ENCODE measurements at regions not wholly inside any gene's neighbourhood (a gene's known extent, or its start where the extent isn't known, plus 50 kb on each side); places are given as distances from the start of the nearest gene placed in this dataset.

DNA sequence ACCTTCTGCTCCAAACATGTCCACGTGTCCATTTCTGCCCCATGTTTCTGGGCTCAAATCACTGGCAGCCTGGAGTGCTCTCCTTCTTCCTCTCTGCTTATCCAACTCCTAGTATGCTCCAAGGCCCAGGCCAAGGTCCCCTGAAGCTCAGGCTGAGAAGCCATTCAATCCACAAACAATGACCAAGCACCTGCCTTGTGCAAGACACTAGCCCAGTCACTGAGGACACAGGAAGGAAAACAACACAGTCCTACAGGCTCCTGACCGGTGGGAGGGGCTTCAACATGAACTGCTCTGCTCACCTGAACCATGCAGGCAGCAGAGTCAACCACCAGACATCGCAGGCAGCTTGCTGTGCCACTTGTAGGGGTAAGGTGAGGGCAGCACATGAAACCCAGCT, 93.6 kb downstream of the RPL27A start:
- TF ChIP-seq ESRRG (CRISPR knock-in tag; IDR thresholded peaks at IDR 0.05) (no peak), RARB (CRISPR knock-in tag; IDR thresholded peaks at IDR 0.05) (no peak), CSDC2 (CRISPR knock-in tag; IDR thresholded peaks at IDR 0.05) (no peak), TCF4 (CRISPR knock-in tag; IDR thresholded peaks at IDR 0.05; ENCODE audit: borderline replicate concordance) (no peak), ZC3H10 (CRISPR knock-in tag; IDR thresholded peaks at IDR 0.05) (no peak), ISL1 (CRISPR knock-in tag; IDR thresholded peaks at IDR 0.05) (no peak), GLIS3 (CRISPR knock-in tag; IDR thresholded peaks at IDR 0.05) (no peak)
- TF ChIP-seq, protein P1, sequence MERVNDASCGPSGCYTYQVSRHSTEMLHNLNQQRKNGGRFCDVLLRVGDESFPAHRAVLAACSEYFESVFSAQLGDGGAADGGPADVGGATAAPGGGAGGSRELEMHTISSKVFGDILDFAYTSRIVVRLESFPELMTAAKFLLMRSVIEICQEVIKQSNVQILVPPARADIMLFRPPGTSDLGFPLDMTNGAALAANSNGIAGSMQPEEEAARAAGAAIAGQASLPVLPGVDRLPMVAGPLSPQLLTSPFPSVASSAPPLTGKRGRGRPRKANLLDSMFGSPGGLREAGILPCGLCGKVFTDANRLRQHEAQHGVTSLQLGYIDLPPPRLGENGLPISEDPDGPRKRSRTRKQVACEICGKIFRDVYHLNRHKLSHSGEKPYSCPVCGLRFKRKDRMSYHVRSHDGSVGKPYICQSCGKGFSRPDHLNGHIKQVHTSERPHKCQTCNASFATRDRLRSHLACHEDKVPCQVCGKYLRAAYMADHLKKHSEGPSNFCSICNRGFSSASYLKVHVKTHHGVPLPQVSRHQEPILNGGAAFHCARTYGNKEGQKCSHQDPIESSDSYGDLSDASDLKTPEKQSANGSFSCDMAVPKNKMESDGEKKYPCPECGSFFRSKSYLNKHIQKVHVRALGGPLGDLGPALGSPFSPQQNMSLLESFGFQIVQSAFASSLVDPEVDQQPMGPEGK (CRISPR knock-in tag; IDR thresholded peaks at IDR 0.05; ENCODE audit: borderline replicate concordance): no peak
- TF ChIP-seq, protein P2, sequence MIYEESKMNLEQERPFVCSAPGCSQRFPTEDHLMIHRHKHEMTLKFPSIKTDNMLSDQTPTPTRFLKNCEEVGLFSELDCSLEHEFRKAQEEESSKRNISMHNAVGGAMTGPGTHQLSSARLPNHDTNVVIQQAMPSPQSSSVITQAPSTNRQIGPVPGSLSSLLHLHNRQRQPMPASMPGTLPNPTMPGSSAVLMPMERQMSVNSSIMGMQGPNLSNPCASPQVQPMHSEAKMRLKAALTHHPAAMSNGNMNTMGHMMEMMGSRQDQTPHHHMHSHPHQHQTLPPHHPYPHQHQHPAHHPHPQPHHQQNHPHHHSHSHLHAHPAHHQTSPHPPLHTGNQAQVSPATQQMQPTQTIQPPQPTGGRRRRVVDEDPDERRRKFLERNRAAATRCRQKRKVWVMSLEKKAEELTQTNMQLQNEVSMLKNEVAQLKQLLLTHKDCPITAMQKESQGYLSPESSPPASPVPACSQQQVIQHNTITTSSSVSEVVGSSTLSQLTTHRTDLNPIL (CRISPR knock-in tag; IDR thresholded peaks at IDR 0.05; ENCODE audit: low read depth): no peak
- TF ChIP-seq, protein P3, sequence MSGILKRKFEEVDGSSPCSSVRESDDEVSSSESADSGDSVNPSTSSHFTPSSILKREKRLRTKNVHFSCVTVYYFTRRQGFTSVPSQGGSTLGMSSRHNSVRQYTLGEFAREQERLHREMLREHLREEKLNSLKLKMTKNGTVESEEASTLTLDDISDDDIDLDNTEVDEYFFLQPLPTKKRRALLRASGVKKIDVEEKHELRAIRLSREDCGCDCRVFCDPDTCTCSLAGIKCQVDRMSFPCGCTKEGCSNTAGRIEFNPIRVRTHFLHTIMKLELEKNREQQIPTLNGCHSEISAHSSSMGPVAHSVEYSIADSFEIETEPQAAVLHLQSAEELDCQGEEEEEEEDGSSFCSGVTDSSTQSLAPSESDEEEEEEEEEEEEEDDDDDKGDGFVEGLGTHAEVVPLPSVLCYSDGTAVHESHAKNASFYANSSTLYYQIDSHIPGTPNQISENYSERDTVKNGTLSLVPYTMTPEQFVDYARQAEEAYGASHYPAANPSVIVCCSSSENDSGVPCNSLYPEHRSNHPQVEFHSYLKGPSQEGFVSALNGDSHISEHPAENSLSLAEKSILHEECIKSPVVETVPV (CRISPR knock-in tag; IDR thresholded peaks at IDR 0.05): no peak
